WI38 (cell line): ENCODE measurements at regions not wholly inside any gene's neighbourhood (a gene's known extent, or its start where the extent isn't known, plus 50 kb on each side); places are given as distances from the start of the nearest gene placed in this dataset.

Source experiments
- H3K4me3 ChIP-seq: 2 replicates; pipeline ENCODE4 v1.5.1; 2011; ENCODE audit warnings: low read depth, mild to moderate bottlenecking, control low read depth, low read length
- TF ChIP-seq, protein P1 (sequence below): IDR thresholded peaks from 2 replicates; pipeline ENCODE4 v1.5.1; 2012; ENCODE audit warnings: low read depth, mild to moderate bottlenecking, control low read depth, low read length

DNA sequence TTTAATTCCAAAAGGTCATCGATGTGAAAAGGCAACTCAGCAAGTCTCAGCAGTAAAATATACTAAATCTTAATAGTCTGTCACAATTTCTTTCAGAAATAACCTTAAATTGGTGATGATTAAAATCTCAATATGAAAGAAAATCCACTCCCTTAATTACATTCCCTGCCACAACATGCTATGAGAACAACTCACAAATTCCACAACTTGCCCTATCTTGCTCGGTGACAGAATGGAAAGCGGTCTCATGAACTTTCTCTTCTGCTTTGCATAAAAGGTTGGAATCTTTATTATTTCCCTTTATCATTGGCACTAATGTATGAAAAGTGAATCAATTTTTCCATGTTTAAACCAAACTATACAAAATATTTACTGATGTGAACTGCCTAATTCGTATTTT lies 380.8 kb downstream of the TMA16 start:
- H3K4me3 ChIP-seq = no peak overlapping the region
- TF ChIP-seq, protein P1, sequence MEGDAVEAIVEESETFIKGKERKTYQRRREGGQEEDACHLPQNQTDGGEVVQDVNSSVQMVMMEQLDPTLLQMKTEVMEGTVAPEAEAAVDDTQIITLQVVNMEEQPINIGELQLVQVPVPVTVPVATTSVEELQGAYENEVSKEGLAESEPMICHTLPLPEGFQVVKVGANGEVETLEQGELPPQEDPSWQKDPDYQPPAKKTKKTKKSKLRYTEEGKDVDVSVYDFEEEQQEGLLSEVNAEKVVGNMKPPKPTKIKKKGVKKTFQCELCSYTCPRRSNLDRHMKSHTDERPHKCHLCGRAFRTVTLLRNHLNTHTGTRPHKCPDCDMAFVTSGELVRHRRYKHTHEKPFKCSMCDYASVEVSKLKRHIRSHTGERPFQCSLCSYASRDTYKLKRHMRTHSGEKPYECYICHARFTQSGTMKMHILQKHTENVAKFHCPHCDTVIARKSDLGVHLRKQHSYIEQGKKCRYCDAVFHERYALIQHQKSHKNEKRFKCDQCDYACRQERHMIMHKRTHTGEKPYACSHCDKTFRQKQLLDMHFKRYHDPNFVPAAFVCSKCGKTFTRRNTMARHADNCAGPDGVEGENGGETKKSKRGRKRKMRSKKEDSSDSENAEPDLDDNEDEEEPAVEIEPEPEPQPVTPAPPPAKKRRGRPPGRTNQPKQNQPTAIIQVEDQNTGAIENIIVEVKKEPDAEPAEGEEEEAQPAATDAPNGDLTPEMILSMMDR = no peak

DNA sequence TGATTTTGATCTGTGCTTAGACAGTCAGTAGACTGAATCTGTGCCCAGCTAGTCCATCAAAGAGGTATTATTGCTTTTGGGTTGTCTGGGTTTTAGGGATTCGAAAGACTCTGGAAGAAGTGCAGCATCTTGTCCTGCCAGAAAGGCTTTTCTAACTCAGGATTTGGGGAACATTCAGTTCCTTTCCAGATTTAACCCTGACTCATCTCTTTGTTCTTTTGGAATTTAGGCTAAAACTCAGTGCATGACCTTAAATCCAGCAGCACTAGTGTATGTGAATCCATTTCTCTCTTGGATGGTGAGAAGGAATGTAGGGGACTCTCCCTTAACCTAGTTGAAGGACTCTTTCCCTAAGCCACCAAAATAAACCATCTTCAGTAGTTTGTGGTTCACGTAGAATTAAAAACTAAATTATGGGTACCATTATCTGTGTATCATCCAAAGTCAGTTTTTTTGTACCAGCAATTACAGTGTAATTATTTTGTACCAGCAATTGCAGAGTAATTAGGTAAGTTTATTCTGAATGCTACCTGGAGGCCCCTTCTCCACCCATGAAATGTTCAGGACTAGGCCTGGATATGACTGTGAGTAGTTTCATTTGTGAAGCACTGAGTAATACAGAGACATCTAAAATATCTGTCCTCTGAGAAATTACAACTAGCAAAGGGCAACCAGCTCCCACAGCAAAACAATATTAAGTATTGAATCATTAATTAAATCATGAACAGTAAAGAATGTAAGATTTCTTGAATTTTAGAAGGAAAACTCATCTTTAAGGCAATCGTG lies 384.0 kb downstream of the TMA16 start:
- TF ChIP-seq, protein P1 = no peak
- H3K4me3 ChIP-seq = no peak overlapping the region

DNA sequence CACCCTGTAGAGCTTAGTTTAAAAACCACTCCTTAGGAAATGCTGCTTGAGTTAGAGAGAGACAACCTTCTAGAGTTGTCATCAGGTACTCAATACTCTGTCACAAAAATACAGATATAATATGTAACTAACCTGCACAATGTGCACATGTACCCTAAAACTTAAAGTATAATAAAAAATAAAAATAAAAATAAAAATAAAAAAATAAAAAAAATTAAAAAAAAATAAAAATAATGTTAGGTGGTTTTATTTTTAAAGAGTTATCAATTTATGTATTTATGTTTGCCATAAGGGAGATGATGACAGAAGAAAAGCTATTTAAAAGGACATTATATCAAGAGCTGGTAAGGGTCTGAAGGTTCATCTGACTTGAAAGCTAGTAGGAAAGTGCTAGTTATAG lies 397.9 kb downstream of the TMA16 start:
- TF ChIP-seq, protein P1 = no peak
- H3K4me3 ChIP-seq = no peak overlapping the region

DNA sequence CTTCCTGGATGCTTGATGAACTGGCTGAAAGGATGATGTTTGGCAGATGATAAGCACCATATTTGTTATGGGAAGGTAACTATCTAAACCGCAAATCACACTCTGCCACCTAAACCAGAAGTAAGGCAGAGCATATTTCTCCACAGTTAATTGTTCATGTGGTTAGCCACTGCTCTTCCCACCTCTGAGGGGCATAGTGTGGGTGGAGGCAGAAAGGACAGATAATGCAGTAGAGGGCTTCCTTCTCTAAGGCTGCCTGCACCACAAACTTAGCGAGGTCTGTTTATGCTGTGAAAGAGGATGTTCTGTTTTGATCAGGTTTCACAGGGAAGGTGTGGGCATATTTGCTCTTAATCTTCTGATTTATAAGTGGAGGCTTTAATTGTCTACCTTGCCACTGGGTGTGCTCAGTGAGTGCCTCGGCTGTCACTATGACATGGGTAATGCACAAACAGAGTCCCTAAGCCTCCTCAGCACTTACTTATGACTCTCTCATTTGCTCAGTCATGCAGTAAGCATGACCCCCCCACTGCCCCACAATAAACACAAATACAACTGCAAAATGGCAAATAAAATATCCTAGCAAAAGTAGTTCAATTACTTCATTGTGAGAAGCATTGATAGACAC lies 401.0 kb downstream of the TMA16 start:
- no peak overlapping the region for H3K4me3 ChIP-seq
- TF ChIP-seq, protein P1 = no peak

DNA sequence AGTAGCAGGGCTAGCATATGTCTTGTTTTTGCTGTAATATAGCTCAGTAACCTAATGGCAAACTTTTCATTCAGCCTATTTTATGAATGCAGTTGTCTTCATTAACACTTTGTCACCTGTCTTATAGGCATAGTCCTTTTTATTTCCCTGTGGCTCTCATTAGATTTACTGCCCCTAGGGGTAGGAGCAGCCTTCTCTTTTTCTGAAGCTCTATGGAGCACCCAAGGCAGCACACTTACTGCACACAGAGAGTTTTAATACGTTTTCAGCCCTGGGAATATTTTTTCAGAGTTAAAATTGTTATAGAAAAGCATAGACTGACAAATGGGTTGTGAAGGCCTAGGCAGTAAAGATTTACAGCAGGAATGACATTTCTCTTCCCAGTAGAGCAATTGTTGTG lies 406.8 kb downstream of the TMA16 start:
- H3K4me3 ChIP-seq = no peak overlapping the region
- TF ChIP-seq, protein P1 = no peak

DNA sequence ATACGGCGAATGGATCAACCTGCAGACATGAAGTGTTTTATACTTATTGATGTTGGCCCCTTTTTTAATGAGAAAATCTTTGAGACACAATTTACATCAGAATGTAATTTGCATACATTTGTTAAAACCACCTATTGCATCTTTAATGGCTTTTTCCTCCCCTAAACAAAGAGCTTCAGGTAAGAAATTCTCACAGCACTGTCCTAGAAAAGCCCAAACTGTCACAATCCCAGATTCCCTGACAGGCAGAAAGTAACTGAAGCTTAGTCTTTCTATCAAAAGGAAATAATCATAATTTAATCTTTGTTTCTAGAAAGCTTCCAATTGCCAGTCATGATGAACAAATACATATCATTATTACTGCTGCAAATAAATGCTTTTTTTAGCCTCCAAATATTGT lies 407.9 kb downstream of the TMA16 start:
- TF ChIP-seq, protein P1 = no peak
- H3K4me3 ChIP-seq = no peak overlapping the region

DNA sequence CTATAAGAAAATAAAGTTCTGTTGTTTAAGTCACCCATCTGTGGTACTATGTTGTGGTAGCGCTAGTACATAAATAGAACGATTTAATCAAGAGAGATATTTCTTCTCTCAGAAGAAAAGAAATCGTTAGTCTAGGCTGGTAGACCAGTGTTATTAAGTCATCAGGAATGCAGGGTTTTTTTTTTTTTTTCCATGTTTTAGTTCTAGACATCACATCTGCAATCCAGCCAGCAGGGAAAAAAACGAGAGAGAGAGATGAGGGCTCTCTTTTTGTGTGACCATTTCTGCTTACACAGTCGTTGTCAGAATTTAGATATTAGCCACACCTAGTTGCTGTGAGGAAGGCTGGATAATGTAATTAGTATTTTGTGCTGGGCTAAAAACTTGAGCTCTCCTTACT lies 417.4 kb downstream of the TMA16 start:
- TF ChIP-seq, protein P1 = no peak
- no peak overlapping the region for H3K4me3 ChIP-seq
